ENCODE measurements at regions not wholly inside any gene's neighbourhood (a gene's known extent, or its start where the extent isn't known, plus 50 kb on each side); places are given as distances from the start of the nearest gene placed in this dataset.

DNA sequence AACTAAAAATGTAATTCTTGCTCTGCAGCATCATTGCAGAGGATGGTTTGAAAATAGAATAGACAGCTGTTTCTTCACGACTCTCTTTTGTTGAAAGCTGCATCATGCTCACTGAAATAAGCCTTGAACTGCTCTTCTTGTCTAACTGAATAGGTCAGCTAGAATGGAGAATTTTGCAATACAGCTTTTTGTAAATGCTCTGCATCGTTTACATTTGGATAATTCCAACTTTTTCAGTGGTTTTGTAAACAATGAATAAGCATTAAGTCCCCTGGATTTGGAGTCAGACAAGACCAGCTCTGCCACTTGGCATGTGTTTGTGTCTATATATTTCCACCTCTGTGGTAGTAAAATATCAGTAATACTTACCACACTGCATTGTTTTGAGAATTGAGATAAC, 95.2 kb downstream of the PLSCR2 start:
- no peak overlapping the region for H2BK15ac ChIP-seq (ENCODE audit: low read depth, low read length)
- no peak overlapping the region for H2BK12ac ChIP-seq (ENCODE audit: insufficient read length, low read depth, low read length)
- H3K4ac ChIP-seq (ENCODE audit: low read depth, low read length), result no peak overlapping the region
- peaks cover 0 to 19% (median 2%) of the 10 kb centered on the region in 3 experiments; a peak in 5 of 7 replicates for H3K36me3 Mint-ChIP-seq (ENCODE audit: insufficient read depth in 1 of 3, low read depth in 3 of 3)
- no peak overlapping the region for H2BK20ac ChIP-seq (ENCODE audit: low read depth, low read length, poor library complexity, severe bottlenecking)
- H2AFZ ChIP-seq (ENCODE audit: low read length), result no peak overlapping the region
- DNase-seq, result no peak
- H3K14ac ChIP-seq (ENCODE audit: insufficient read depth, low read length), result no peak overlapping the region
- H4K5ac ChIP-seq (ENCODE audit: insufficient read length, low read depth, low read length), result no peak overlapping the region
- no peak overlapping the region for H3K27ac ChIP-seq (ENCODE audit: insufficient read length, low read depth, low read length)
- no peak overlapping the region for H3K56ac ChIP-seq (ENCODE audit: insufficient read length, low read depth, low read length)
- H2BK5ac ChIP-seq (ENCODE audit: insufficient read length, low read length), result no peak overlapping the region
- no peaks in the 10 kb centered on the region for H3K27me3 Mint-ChIP-seq (ENCODE audit: low read depth)
- no peak overlapping the region for H3K18ac ChIP-seq (ENCODE audit: insufficient read length, low read depth, low read length)
- H2BK120ac ChIP-seq (ENCODE audit: low read depth, low read length, poor library complexity, severe bottlenecking), result no peak overlapping the region
- no peak overlapping the region for H3K4me2 ChIP-seq (ENCODE audit: insufficient read depth, insufficient read length, low read length)
- H3K4me1 ChIP-seq (ENCODE audit: insufficient read depth, low read length), result no peaks in the 10 kb centered on the region
- H4K20me1 ChIP-seq (ENCODE audit: control insufficient read depth, insufficient read depth, insufficient read length), result no peaks in the 10 kb centered on the region
- H4K8ac ChIP-seq (replicated peaks; ENCODE audit: insufficient read length, low read depth, low read length), result no peak overlapping the region
- H3K23ac ChIP-seq (ENCODE audit: insufficient read length, low read depth, low read length), result no peak overlapping the region
- no peaks in the 10 kb centered on the region for H3K79me2 ChIP-seq (ENCODE audit: insufficient read depth, low read length)
- H3K9me3 Mint-ChIP-seq, result peaks cover 10 to 12% of the 10 kb centered on the region in 2 experiments
- H3K4me3 Mint-ChIP-seq, result no peak overlapping the region
- H3K27ac Mint-ChIP-seq, result no peak overlapping the region
- H3K9me3 ChIP-seq (ENCODE audit: control insufficient read depth, low read depth, low read length), result no peaks in the 10 kb centered on the region
- H3K9ac ChIP-seq (ENCODE audit: extremely low read depth, insufficient read length, low read length), result no peak overlapping the region
- peaks cover 7 to 11% of the 10 kb centered on the region in 2 experiments for H3K4me1 Mint-ChIP-seq
- no peak overlapping the region for H2AK5ac ChIP-seq (ENCODE audit: insufficient read length, low read length)
- no peak overlapping the region for H4K91ac ChIP-seq (ENCODE audit: insufficient read length, low read depth, low read length)
- TF ChIP-seq, protein P1, sequence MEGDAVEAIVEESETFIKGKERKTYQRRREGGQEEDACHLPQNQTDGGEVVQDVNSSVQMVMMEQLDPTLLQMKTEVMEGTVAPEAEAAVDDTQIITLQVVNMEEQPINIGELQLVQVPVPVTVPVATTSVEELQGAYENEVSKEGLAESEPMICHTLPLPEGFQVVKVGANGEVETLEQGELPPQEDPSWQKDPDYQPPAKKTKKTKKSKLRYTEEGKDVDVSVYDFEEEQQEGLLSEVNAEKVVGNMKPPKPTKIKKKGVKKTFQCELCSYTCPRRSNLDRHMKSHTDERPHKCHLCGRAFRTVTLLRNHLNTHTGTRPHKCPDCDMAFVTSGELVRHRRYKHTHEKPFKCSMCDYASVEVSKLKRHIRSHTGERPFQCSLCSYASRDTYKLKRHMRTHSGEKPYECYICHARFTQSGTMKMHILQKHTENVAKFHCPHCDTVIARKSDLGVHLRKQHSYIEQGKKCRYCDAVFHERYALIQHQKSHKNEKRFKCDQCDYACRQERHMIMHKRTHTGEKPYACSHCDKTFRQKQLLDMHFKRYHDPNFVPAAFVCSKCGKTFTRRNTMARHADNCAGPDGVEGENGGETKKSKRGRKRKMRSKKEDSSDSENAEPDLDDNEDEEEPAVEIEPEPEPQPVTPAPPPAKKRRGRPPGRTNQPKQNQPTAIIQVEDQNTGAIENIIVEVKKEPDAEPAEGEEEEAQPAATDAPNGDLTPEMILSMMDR (conservative IDR thresholded peaks at IDR 0.05), result no peak
- WGBS (ENCODE audit: extremely low coverage, insufficient read length, low lambda C conversion rate), result no CpG with 5 or more reads among the region's 2 CpGs
- no peak overlapping the region for H3T11ph ChIP-seq (ENCODE audit: low read length)
- no peaks in the 10 kb centered on the region for H3K23me2 ChIP-seq (ENCODE audit: insufficient read length, low read depth, low read length, poor library complexity, severe bottlenecking)
- no peaks in the 10 kb centered on the region for H3K27me3 ChIP-seq (ENCODE audit: insufficient read depth, low read length)
- no peaks in the 10 kb centered on the region for H3K79me1 ChIP-seq (ENCODE audit: insufficient read depth, low read depth, low read length, poor library complexity, severe bottlenecking)

Data from H9 (cell line).